Pulmonary artery endothelial cell (primary cell): ENCODE measurements at regions not wholly inside any gene's neighbourhood (a gene's known extent, or its start where the extent isn't known, plus 50 kb on each side); places are given as distances from the start of the nearest gene placed in this dataset.
"Not testable (repeated sequence)": the region's sequence is repeated elsewhere in the genome, so short reads cannot be mapped to it uniquely, and the experiment has no call there.

Experiments
- DNase-seq: peaks from one replicate; pipeline ENCODE4 v3.0.0-alpha.2; 2011; ENCODE audit warnings: low read depth, low spot score

DNA sequence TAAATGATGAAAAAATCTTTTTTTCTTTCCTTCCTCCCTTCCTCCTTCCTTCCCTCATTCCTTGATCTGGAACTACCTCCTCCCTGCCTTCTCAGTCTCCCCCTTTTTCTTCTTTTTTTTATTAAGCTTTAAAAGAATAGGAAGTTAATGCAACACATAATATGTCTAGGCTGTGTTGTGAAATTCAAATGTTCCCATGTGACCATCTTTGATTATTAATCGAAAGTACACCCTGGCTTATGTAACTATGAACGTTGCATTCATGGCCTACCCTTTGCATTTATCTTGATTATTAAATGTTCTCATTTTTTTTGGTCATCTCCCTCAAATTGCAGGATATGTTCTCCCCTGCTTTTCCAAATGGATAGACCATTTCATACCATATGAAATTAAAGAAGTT, 376.0 kb downstream of the DSEL start:
- no peak for DNase-seq

DNA sequence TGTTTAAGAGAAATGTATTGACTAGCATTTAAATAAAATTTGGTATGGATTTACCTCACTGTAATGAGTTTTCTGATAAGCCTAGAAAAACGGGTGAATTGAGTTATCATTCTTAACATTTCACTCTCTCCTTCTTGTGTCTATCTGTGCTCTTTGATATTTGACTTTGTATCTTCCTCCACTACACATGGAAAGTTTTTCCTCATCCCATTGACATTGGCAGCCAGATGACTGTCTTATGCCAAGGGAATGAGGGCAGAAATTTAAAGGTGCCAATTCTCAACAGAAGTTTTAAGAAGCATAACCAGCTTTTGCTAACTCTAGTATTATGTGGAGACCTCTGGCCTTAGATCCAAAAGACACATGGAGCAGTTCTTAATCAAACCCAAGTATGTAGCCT, 376.6 kb downstream of the DSEL start:
- DNase-seq: no peak

DNA sequence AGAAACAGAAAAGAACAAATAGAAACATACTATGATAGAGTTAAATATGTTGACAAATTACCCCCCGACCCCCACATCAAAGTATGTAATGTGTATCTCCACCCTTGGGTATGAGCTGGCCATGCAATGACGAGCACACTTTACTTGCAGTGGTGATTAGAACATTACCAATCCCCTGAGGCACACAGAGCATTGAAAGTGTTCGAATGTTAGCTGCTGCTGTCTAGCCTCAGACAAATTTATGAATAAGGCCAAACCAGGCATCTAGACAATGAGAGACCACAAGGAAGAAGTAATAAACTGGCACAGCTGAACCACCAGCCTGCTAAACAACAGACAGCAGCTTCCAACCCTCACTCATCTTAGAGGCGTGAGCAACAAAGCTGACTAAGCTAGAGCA, 380.5 kb downstream of the DSEL start:
- DNase-seq: no peak

DNA sequence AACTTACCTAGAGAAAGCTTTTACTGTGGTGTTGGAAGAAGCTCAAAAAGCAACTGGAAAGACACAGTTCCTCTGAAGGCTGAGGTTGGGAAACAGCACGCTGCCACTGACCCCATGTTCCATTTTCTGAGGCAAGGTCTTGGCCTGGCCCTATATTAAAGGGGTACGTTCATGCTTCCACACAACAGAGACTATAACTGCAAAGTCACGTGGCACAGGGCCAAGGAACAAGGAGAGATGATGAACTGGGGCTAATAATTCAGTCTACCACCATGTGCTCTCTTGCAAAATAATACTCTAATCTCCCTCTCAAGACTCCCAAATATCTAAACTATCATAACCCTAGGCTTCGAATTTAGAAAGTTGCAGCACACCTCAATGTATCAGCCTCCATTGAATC, 381.6 kb downstream of the DSEL start:
- DNase-seq: no peak

DNA sequence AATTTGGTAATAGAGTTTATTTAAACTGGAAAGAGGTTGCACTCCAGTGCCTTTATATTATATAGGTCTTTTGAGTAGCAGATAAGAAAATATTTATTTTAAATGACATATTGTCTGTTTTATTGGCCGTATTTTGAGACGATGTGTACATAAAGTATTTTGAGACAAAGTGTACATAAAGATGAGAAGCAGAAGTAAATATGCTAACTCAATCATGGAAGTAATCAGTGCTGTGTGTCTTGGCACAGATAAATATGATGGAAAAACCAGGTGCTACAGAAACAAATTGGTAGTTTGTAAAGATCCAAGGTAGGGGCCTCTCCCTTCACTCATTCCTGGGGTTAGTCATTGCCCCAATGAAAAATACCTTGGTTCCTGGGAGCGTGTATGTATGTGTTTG, 382.9 kb downstream of the DSEL start:
- no peak for DNase-seq

DNA sequence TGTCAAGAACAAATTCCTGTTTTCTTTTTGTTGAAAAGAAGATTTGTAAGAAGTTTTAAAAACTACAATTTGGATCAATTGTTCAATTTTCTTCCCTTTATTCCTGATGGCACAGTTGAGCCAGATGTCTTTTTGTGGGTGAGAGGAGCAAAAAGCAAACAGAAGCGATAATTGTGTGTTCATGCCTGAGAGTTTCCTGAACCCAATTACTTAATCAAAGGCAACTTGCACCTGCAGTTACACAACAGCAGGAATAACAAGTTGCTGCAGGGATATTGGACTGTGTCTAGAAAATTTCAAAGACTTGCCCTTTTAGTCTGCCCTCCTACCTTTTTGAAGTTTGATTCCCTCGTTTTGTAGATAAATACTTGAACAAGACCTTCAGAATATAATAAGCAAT, 383.6 kb downstream of the DSEL start:
- no peak for DNase-seq

DNA sequence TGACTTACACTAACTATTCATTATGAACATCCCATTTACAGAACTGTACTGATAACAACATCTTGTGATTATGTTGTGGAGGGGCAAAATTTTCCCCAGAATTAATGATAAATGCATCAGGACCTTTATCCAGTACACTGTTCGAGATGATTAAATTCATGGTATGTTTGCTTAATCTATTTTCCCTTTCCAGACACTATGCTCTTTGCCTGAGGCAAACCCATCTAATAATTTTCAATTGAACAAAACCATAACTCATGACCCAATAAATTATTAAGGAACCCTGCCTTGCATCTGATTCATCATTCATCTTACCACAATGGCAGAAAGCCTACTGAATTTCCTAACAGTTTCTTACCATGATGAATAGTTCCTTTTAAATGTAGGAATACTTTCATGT, 385.0 kb downstream of the DSEL start:
- DNase-seq: no peak

DNA sequence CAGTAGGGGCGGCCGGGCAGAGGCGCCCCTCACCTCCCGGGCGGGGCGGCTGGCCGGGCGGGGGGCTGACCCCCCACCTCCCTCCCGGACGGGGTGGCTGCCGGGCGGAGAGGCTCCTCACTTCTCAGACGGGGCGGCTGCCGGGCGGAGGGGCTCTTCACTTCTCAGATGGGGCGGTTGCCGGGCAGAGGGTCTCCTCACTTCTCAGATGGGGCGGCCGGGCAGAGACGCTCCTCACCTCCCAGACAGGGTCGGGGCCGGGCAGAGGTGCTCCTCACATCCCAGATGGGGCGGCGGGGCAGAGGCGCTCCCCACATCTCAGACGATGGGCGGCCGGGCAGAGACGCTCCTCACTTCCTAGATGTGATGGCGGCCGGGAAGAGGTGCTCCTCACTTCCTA, 389.8 kb downstream of the DSEL start:
- DNase-seq: not testable (repeated sequence)

DNA sequence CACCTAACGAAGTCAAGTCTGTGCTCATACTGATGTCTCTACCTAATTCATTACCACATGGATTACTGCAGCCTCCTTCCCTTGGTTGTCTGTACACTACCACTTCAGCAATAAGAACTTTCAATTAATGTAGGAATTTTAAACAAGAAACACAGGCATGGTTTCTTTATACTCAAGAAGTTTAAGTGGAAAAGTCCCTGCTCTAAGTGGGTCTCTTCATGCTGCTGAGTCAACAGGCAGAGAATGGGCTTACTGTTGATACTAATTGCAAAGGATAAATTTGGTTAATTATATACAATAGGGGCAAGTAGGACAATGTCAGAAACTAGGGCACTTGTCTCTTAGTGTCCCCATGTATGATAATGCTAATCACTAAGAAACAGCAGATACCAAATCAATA, 392.6 kb downstream of the DSEL start:
- DNase-seq: no peak

DNA sequence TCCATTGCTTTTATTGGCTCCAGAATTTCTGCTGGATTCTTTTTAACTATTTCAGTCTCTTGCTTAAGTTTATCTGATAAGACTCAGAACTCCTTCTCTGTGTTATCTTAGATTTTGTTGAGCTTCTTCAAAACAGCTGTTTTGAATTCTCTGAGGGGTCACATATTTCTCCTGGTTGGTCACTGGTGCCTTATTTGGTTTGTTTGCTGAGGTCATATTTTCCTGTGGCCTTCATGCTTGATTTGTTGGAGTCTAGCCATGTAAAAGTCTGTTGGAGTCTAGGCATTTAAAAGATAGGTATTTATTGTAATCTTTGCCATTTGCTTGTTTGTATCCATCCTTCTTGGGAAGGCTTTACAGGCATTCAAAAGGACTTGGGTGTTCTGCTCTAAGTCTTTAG, 398.7 kb downstream of the DSEL start:
- no peak for DNase-seq

DNA sequence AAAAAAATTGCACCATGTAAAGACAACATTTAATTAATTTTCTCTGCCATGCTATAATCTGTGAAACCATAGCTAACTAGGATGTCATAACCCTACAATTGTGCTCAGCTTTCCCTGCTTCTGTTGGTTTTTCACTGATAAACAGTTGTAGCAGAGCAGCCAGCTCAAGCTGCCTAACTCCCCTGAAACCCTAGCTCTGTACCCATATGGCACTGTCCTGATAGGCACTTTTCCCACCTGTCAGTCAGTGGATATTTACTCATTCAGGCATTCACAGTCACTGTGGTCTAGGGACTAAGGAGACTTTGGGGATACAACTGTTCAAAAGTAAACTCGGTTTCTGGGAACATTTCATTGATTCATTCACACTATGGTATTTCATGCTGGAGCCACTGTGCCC, 407.0 kb downstream of the DSEL start:
- no peak for DNase-seq

DNA sequence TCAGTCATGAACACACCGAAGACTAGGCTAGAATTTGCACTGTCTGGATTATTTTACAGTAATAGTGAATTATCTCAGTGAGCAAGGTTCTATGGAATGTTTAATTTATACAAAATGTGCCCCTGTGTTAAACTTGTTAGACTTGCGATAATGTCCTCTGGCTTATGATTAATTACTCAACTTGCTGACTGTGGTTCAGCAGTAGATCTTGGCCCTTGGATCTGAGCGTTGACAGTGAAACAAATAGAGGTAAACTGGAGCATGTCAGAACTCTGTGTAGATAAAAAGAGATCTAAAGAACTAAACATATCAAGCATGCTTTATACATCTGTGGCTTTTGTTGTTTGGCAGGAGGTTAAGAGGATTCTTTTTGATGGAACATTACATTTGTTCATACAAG, 407.6 kb downstream of the DSEL start:
- no peak for DNase-seq

DNA sequence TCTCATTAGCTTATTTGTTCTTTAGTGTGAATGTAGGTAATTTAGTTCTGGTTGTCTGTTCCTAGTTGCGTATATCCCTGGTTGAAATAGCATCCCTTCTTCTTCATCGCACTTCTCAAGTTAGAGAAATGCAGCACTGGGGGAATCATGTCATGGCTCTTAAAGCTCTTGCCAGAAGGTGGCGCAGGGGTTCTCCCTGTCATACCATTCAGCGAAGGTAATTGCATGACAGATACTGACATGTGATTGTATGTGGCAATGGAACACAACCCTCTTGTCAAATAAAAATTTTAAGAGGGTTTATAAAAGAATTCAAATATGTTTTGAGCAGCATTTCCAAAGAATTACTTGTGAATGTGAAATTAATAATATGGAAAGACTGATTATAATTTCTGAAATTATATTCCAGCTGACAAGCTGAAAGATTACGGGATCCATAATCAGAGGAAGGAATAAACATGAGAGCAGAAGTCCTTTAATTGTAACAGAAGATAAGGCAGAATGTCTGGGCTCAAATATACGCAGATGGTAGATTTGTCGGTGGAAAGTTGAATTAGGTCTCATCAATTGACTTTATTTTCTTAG, 411.7 kb downstream of the DSEL start:
- DNase-seq: peak; percentile 15

DNA sequence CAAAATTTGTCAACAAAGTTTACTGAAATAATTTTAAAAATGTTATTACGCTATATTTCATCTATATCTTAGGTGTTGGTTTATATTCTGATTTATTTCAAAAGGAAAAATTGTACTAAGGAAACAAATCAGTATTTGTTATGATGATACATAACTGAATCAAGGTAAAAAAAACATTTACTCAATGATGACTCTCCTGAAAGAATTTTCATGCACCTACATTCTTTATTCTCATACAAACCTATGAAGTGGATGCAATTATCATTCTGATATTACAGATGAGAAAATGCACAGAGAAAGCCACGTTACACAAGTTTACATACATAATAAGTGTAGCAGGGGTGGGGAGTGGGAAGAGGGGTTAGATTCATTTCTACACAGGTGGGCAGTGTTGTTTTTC, 422.4 kb downstream of the DSEL start:
- DNase-seq: no peak

DNA sequence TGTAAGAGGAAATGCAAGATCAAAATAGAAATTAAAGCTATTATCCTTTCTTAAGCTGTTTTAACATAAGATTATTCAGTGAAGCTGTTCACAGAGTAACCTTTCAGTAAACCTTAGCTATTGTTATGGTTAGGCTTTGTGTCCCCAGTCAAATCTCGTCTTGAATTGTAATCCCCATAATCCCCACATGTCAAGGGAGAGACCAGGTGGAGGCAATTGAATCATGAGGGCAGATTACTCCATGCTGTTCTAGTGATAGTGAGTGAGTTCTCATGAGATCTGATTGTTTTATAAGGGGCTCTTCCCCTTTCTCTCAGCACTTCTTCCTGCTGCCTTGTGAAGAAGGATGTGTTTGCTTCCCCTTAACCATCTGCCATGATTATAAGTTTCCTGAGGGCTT, 424.4 kb downstream of the DSEL start:
- DNase-seq: no peak

DNA sequence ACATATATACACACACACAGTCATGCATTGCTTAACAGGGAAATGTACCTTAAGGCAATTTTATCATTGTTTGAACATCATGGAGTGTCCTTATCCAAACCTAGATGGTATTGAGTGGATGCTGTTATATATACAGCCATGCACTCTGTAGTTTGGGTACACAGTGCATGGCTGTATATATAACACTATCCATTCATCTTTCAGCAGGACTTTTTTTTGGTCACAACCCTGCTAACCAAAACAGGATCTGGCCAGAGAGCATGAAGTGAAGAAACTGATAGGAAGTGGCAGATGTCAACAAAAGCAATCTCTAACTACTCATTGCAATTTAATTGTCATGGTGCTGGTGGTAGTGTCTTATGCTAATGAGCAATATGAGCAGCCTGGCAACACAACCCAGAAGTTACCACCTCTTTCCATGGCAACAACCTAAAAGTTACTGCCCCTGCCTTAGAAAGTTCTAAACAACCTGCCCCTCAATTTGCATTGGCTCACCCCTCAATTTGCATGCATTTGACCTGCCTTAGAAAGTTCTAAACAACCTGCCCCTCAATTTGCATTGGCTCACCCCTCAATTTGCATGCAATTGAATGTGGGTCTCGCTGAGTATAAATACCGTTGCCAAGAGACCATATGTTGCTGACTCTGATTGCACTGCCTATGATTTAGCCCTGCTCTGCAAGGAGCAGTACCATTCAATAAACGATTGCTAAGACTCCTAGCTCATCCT, 434.9 kb downstream of the DSEL start:
- DNase-seq: no peak

DNA sequence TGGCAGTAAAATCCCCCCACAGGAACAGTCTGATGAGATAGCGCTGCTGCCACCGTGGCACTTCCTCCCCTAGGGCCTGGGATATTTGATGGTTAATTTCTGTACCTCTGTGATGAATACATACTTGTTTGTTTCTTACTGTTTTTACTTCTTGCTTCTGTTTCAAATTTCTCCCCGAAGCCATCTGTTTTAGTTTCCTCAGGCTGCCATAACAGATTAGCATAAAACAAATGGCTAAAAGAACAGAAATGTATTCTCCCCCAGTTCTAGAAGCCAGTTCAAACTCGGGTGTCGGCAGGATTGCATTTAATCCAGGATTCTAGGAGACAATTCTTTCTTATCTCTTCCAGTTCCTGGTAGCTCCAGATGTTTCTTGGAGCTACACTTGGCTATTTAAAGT, 435.9 kb downstream of the DSEL start:
- no peak for DNase-seq

DNA sequence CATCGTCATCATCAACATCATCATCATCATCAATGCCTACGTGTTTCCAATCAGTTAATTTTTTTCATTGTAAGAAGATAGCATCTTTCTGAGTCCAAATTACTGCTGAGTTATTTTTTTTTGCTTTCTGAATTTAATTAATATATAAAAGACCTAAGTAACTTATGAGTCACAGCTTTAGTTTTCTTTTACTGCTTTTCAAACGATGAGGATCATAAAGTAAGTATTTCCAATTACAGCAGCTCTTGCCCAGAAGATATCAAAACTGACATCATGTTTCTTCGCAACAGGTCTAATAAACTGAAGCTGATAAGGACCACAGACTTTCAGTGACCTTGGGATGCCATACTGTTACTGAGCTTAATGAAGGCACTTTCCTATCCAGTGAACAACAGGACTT, 442.2 kb downstream of the DSEL start:
- DNase-seq: no peak

DNA sequence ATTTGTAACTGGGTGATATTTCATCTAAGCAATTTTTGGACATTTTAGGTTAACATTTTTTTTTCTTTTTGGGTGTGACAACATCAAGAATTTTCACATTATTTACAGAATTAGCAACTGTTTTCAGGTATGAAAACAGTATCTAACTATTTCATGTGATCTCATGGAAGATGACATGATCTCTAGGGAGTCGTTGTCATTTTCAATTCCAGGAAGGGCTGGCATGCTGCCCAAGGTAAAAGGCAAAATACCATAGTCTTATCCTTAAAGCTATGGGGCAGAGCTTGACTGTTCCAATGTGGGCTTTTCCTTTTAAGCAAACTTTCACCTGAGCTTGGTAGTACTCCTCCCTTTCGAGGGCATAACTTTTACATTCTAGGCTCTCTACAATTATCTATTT, 443.7 kb downstream of the DSEL start:
- DNase-seq: no peak

DNA sequence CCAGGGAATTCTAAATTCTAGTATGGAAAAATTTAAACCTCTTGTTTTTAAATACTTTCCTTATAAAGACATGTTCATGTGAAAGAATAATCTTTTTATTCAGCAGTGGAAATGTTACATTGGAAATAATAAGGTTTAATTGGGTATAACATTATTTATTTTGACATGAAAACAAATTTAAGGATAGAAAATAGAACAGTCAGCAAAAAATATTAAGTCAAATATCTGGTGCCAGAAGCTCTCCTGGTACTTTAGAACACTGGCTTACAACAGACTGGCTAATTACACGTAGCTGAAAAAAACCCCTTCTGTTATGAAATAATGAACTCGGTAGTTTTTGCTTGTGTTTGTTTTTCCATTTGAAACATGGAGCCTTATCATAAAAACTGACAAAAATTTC, 447.9 kb downstream of the DSEL start:
- no peak for DNase-seq

DNA sequence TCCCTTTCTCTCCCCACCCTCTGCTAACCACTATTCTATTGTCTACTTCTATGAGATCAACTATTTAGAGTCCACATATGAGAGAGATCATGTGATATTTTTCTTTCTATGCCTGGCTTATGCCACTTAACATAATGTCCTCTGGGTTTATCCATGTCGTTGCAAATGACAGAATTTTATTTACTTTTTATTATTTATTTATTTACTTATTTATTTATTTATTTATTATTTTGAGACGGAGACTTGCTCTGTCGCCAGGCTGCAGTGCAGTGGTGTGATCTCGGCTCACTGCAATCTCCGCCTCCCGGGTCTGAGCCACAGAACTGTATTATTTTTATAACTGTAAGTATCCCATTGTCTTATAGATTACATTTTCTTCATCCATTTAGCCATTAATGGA, 443.4 kb upstream of the CDH19 start:
- DNase-seq: no peak

DNA sequence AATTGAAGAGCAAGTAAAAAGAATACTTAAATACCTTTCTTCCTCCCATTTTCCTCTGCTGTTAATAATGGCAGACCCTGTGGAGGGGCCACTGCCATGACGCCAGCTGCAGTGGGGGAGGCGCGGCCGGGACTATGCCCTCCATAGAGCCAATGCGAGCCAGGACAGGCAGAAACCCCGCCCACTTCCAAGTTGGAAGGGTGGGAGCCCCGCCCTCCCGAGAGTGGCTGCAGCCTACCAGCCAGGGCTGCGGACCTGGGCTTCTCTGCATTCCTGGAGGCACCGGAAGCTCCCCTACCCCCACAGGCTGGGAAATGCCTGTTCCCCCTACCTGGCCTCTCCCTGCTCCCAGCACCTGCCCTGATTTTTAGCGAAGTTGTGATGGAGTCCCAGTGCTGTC, 439.4 kb upstream of the CDH19 start:
- DNase-seq: no peak

DNA sequence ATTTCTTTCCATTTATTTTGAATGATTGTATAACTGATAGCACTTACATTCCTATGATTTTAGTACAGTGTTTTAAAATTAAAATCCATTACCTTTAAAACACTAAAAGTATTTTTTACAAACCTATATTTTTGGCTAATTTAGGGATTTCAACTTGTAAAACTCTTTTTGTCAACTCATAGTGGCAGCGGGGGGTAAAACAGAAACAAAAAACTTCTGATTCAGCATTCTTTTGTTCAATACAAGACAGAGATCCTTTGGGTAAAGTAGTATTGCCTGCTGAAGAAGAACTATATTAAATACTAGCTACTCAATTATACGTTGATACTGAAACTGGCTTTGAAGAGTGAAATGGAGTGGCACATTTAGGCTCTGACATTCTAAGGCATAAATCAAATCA, 437.4 kb upstream of the CDH19 start:
- no peak for DNase-seq

DNA sequence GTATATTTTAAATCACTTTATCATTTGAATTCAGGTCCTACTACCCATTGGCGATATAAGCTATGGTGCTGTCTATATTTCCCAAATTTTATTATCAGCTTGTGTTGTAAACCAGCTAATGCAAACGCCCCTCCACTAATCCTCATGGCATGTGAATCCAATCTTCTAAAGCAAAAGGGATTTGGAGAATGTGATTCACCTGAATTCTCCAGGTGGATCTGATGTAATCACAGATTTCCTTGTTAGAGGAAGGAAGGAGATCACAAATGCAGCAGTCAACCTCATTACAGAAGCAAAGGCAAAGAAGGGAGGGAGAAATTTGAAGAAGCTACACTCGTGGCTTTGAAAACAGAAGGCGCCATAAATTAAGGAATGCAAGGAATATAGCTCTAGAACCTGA, 431.1 kb upstream of the CDH19 start:
- DNase-seq: no peak
